ENCODE measurements at regions not wholly inside any gene's neighbourhood (a gene's known extent, or its start where the extent isn't known, plus 50 kb on each side); places are given as distances from the start of the nearest gene placed in this dataset.
"Not testable (repeated sequence)": the region's sequence is repeated elsewhere in the genome, so short reads cannot be mapped to it uniquely, and the experiment has no call there.

- DNase-seq (ENCODE audit: low spot score in 2 of 2) (peak; percentile 4 to 33), FAIRE-seq (no peak)
Observed at GRCh38 chr14:37874429-37875109, 279.1 kb downstream of the TTC6 start.

- no peak for FAIRE-seq
- no peak for DNase-seq (ENCODE audit: low spot score in 2 of 2)
Observed at GRCh38 chr14:37888234-37888633, 292.8 kb downstream of the TTC6 start.

GRCh38 chr14:37889087-37889486, 293.7 kb downstream of the TTC6 start:
- no peak for DNase-seq (ENCODE audit: low spot score in 2 of 2)
- FAIRE-seq, result no peak

GRCh38 chr14:37890095-37890494, 294.7 kb downstream of the TTC6 start:
- DNase-seq (ENCODE audit: low spot score in 2 of 2) (no peak), FAIRE-seq (peak; percentile 31)

- FAIRE-seq; DNase-seq (ENCODE audit: low spot score in 2 of 2): not testable (repeated sequence)
Observed at GRCh38 chr14:37891500-37891899, 296.1 kb downstream of the TTC6 start.

- DNase-seq (ENCODE audit: low spot score in 2 of 2) (no peak), FAIRE-seq (no peak)
Observed at GRCh38 chr14:37894463-37894862, 299.0 kb downstream of the TTC6 start.

GRCh38 chr14:37899365-37899764, 303.9 kb downstream of the TTC6 start:
- no peak for DNase-seq (ENCODE audit: low spot score in 2 of 2)
- FAIRE-seq, result no peak

- FAIRE-seq (no peak), DNase-seq (ENCODE audit: low spot score in 2 of 2) (no peak)
Observed at GRCh38 chr14:37900561-37900960, 305.1 kb downstream of the TTC6 start.

GRCh38 chr14:37901978-37902377, 305.7 kb upstream of the SSTR1 start:
- no peak for FAIRE-seq
- DNase-seq (ENCODE audit: low spot score in 2 of 2), result no peak

- FAIRE-seq, result peak; percentile 69
Observed at GRCh38 chr14:37903343-37904191, 304.1 kb upstream of the SSTR1 start.

GRCh38 chr14:37924622-37925021, 283.1 kb upstream of the SSTR1 start:
- DNase-seq (ENCODE audit: low spot score in 2 of 2), result no peak
- FAIRE-seq, result no peak

More at GRCh38 chr14:37903343-37904191, 304.1 kb upstream of the SSTR1 start:
- DNase-seq (ENCODE audit: low spot score in 2 of 2), result peak in 1 of 2 donors; percentile 19

- no peak for DNase-seq (ENCODE audit: low spot score in 2 of 2)
- FAIRE-seq, result no peak
Observed at GRCh38 chr14:37932008-37932407, 275.7 kb upstream of the SSTR1 start.

GRCh38 chr14:37932481-37932880, 275.2 kb upstream of the SSTR1 start:
- no peak for DNase-seq (ENCODE audit: low spot score in 2 of 2)
- no peak for FAIRE-seq

GRCh38 chr14:37936971-37937370, 270.7 kb upstream of the SSTR1 start:
- FAIRE-seq (no peak), DNase-seq (ENCODE audit: low spot score in 2 of 2) (no peak)

GRCh38 chr14:37939442-37940028, 268.2 kb upstream of the SSTR1 start:
- DNase-seq (ENCODE audit: low spot score in 2 of 2) (no peak), FAIRE-seq (no peak)

GRCh38 chr14:37945959-37946358, 261.7 kb upstream of the SSTR1 start:
- FAIRE-seq, result no peak
- no peak for DNase-seq (ENCODE audit: low spot score in 2 of 2)

GRCh38 chr14:37946819-37947218, 260.9 kb upstream of the SSTR1 start:
- DNase-seq (ENCODE audit: low spot score in 2 of 2) (no peak), FAIRE-seq (no peak)

- DNase-seq (ENCODE audit: low spot score in 2 of 2) (no peak), FAIRE-seq (no peak)
Observed at GRCh38 chr14:37948266-37948665, 259.4 kb upstream of the SSTR1 start.

- DNase-seq (ENCODE audit: low spot score in 2 of 2), result no peak
- no peak for FAIRE-seq
Observed at GRCh38 chr14:37968664-37969240, 239.0 kb upstream of the SSTR1 start.

GRCh38 chr14:37969511-37969979, 238.2 kb upstream of the SSTR1 start:
- DNase-seq (ENCODE audit: low spot score in 2 of 2) (no peak), FAIRE-seq (no peak)

- DNase-seq (ENCODE audit: low spot score in 2 of 2) (no peak), FAIRE-seq (no peak)
Observed at GRCh38 chr14:37970696-37971095, 237.0 kb upstream of the SSTR1 start.
